A673 (cell line): ENCODE measurements at regions not wholly inside any gene's neighbourhood (a gene's known extent, or its start where the extent isn't known, plus 50 kb on each side); places are given as distances from the start of the nearest gene placed in this dataset.

Source experiments
- BruUV-seq: library from RNA; stranded (reverse); fragments of 400-500 nt; replicated peaks from 2 replicates; lab custom pipeline; 2021; lab: Mats Ljungman, UMichigan
- CTCF ChIA-PET: fragments of 300-600 bp; sonication (Branson Sonifier 250); formaldehyde crosslinking; loops from one replicate; lab custom pipeline; 2022; ENCODE audit warnings: antibody characterized with exemption; lab: Charles Lee
- POLR2A ChIA-PET: fragments of 300-600 bp; sonication (Branson Sonifier 250); formaldehyde crosslinking; loops from one replicate; lab custom pipeline; 2022; ENCODE audit warnings: antibody characterized with exemption; ENCODE audit not compliant: low non-redundant PET; lab: Charles Lee
- DNase-seq: peaks from one replicate; pipeline ENCODE4 v3.0.0-alpha.2; 2015; ENCODE audit warnings: low spot score
- H3K27ac ChIP-seq: fragments of 200-600 bp; sonication (generic); 2 replicates; pipeline ENCODE4 v1.5.1; 2016; ENCODE audit warnings: mixed run types, low read depth, mild to moderate bottlenecking, mixed read lengths, antibody characterized with exemption, low read length; ENCODE audit not compliant: poor library complexity, severe bottlenecking
- H3K27me3 ChIP-seq: fragments of 200-600 bp; sonication (generic); replicated peaks from 2 replicates; pipeline ENCODE4 v1.6.1; 2017; ENCODE audit warnings: mixed run types, low read depth, mild to moderate bottlenecking, mixed read lengths, antibody characterized with exemption, low read length; ENCODE audit not compliant: insufficient read depth, poor library complexity
- H3K36me3 ChIP-seq: fragments of 200-600 bp; sonication (generic); 2 replicates; pipeline ENCODE4 v1.6.1; 2016; ENCODE audit warnings: mixed run types, mild to moderate bottlenecking, mixed read lengths, antibody characterized with exemption, low read length; ENCODE audit not compliant: insufficient read depth, poor library complexity, severe bottlenecking
- H3K4me1 ChIP-seq: fragments of 200-600 bp; sonication (generic); 2 replicates; pipeline ENCODE4 v1.6.1; 2017; ENCODE audit warnings: mixed run types, mild to moderate bottlenecking, mixed read lengths, antibody characterized with exemption, low read length; ENCODE audit not compliant: insufficient read depth, poor library complexity, severe bottlenecking
- H3K4me3 ChIP-seq: fragments of 200-600 bp; sonication (generic); 2 replicates; pipeline ENCODE4 v1.5.1; 2016; ENCODE audit warnings: low read depth, mixed run types, mild to moderate bottlenecking, mixed read lengths, low read length; ENCODE audit not compliant: poor library complexity, severe bottlenecking
- H3K9me3 ChIP-seq: fragments of 200-600 bp; sonication (generic); 2 replicates; pipeline ENCODE4 v1.6.1; 2016; ENCODE audit warnings: mixed run types, low read depth, mild to moderate bottlenecking, mixed read lengths, antibody characterized with exemption, low read length; ENCODE audit not compliant: poor library complexity, severe bottlenecking
- EZH2 ChIP-seq: fragments of 200-600 bp; sonication (generic); IDR thresholded peaks from 2 replicates; pipeline ENCODE4 v1.6.1; 2017; ENCODE audit warnings: borderline replicate concordance, low read depth, mild to moderate bottlenecking, mixed read lengths, antibody characterized with exemption, low read length; ENCODE audit not compliant: poor library complexity, severe bottlenecking
- intact Hi-C: fragments of 100-400 bp; cut with micrococcal nuclease; formaldehyde crosslinking; loops from one replicate; pipeline ENCODE4 v1.10.0; 2022; ENCODE audit not compliant: unreplicated experiment
- TF ChIP-seq, protein P1 (sequence below): fragments of 300-800, 200-600 bp; sonication (generic); conservative IDR thresholded peaks from 2 replicates; pipeline ENCODE4 v1.5.1; 2017; ENCODE audit warnings: low read depth, mild to moderate bottlenecking, antibody characterized with exemption, low read length, moderate library complexity, mixed read lengths

DNA sequence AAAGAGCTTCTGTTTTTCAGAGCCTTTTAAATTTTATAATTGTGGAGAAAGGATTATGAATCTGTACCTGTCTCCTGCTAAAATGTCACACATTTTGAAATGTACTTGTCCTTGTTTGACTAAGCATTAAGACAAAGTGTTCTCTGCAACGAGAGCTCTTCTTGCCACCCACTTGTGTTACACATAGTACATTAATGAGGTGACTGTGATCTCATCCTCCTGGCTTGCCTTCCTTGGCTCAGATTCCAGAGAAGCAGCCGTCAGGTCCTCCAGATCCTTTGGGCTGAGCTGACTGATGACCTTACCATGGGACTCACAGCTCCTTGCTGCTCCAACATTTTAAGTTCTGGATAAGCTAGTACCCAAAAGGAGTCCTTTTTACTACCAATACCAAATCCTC lies 81.4 kb downstream of the BBS10 start:
- Histone ChIP-seq H3K36me3 (no peaks in the 10 kb centered on the region), H3K4me1 (no peaks in the 10 kb centered on the region), H3K27me3 (no peaks in the 10 kb centered on the region), H3K9me3 (peaks cover 3% of the 10 kb centered on the region), H3K4me3 (no peak overlapping the region), H3K27ac (no peak overlapping the region)
- no TSS peak for BruUV-seq
- ChIA-PET CTCF (no interaction called here), POLR2A (no interaction called here)
- DNase-seq = peak; percentile 22
- TF ChIP-seq, protein P1, sequence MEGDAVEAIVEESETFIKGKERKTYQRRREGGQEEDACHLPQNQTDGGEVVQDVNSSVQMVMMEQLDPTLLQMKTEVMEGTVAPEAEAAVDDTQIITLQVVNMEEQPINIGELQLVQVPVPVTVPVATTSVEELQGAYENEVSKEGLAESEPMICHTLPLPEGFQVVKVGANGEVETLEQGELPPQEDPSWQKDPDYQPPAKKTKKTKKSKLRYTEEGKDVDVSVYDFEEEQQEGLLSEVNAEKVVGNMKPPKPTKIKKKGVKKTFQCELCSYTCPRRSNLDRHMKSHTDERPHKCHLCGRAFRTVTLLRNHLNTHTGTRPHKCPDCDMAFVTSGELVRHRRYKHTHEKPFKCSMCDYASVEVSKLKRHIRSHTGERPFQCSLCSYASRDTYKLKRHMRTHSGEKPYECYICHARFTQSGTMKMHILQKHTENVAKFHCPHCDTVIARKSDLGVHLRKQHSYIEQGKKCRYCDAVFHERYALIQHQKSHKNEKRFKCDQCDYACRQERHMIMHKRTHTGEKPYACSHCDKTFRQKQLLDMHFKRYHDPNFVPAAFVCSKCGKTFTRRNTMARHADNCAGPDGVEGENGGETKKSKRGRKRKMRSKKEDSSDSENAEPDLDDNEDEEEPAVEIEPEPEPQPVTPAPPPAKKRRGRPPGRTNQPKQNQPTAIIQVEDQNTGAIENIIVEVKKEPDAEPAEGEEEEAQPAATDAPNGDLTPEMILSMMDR = no peak
- no peak for TF ChIP-seq EZH2
- intact Hi-C loops = no loop called here

DNA sequence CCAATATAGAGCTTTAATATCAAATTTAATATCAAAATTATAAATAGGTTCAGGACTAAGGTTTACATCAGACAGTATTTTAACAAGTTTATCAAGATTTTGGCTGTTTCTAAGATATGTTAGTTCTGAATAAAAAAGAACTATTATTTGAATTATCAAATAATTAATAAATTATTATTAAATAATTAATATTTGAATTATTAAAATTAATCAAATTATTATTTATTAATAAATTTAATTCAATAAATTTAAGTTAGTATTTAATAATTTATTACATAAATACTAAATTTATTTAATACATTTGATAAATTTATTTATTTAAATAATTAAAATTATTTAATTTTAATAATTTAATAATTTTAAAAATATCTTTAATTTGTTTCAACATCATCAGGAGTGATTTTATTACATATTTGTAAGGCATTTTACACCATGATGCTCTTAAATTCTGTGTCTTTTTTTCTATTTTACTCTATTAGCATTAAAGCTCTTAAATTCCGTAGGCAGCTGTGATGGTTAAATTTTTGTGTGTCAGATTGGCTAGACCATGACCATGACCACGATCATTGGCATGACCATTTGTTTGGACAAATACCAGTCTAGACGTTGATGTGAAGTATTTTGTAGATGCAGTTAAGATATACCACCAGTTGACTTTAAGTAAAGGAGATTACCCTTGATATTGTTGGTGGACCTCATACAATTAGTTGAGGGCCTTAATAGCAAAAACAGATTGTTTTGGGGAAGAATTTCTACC lies 82.6 kb downstream of the BBS10 start:
- Histone ChIP-seq H3K9me3 (peaks cover 4% of the 10 kb centered on the region), H3K27ac (no peak overlapping the region), H3K27me3 (no peaks in the 10 kb centered on the region), H3K36me3 (no peaks in the 10 kb centered on the region), H3K4me3 (no peak overlapping the region), H3K4me1 (no peaks in the 10 kb centered on the region)
- no TSS peak for BruUV-seq
- no peak for TF ChIP-seq EZH2
- TF ChIP-seq, protein P1 = no peak
- DNase-seq = no peak
- ChIA-PET POLR2A (no interaction called here), CTCF (no interaction called here)
- intact Hi-C loops = no loop called here

DNA sequence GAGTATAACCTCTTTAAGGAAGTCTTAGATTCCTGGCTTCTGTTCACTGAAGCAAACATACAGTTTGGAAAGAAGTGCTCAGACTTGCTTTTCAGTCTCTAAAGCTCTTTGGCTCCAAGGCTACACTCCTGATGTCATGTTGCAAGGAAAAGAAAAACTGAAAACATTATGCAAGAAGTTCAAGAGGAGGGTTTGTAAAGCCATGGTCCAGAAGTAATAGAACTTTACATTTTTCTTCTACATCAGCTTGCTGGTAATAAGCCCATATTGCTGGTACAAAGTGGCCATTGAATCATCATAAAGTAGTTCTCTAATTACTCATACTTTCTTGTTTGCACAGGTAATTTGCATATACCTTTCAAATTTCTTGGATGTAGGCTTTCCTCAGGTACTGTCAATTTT lies 83.6 kb downstream of the BBS10 start:
- H3K4me1 ChIP-seq = peaks cover 5% of the 10 kb centered on the region
- no peaks in the 10 kb centered on the region for H3K36me3 ChIP-seq
- ChIA-PET CTCF (no interaction called here), POLR2A (no interaction called here)
- H3K9me3 ChIP-seq = peaks cover 4% of the 10 kb centered on the region
- no peak for TF ChIP-seq EZH2
- TF ChIP-seq, protein P1 = no peak
- DNase-seq = no peak
- intact Hi-C loops = no loop called here
- H3K27ac ChIP-seq = no peak overlapping the region
- H3K4me3 ChIP-seq = no peak overlapping the region
- no peaks in the 10 kb centered on the region for H3K27me3 ChIP-seq
- BruUV-seq = no TSS peak
